K562 (cell line): ENCODE measurements at regions not wholly inside any gene's neighbourhood (a gene's known extent, or its start where the extent isn't known, plus 50 kb on each side); places are given as distances from the start of the nearest gene placed in this dataset.

Source experiments
- BRF1 ChIP-seq: IDR thresholded peaks from 3 replicates; pipeline ENCODE4 v1.6.1; 2011; ENCODE audit warnings: borderline replicate concordance, mild to moderate bottlenecking; ENCODE audit not compliant: insufficient read length; ENCODE audit errors: extremely low read depth
- EZH2 ChIP-seq: IDR thresholded peaks from 2 replicates; pipeline ENCODE4 v1.6.1; 2012; ENCODE audit warnings: low read depth, mild to moderate bottlenecking, inconsistent platforms, low read length, borderline replicate concordance
- NRF1 ChIP-seq, 2 experiments: fragments of 450-650 bp; IDR thresholded peaks in 1 of 2; conservative IDR thresholded peaks in 1 of 2; 2 replicates each; pipeline ENCODE4 v1.6.1; 2014; ENCODE audit warnings: mild to moderate bottlenecking in 2 of 2
- POLR2AphosphoS5 ChIP-seq: IDR thresholded peaks from 2 replicates; pipeline ENCODE4 v1.6.1; 2011; ENCODE audit warnings: mild to moderate bottlenecking, low read depth, low read length, moderate library complexity; ENCODE audit not compliant: control insufficient read depth, insufficient read depth
- SETDB1 ChIP-seq: IDR thresholded peaks from one replicate; pipeline ENCODE4 v1.6.1; 2012; ENCODE audit warnings: low read length, control low read depth, inconsistent platforms
- ZEB2 ChIP-seq: fragments of 450-650 bp; IDR thresholded peaks from 2 replicates; pipeline ENCODE4 v1.6.1; 2016
- ZKSCAN8 ChIP-seq: fragments of 200-800 bp; sonication (Bioruptor generic); IDR thresholded peaks from 2 replicates; pipeline ENCODE4 v1.6.1; 2016; ENCODE audit warnings: missing genetic modification characterization, missing compliant biosample characterization
- TF ChIP-seq, protein P1 (sequence below): sonication (generic); formaldehyde crosslinking; IDR thresholded peaks from 2 replicates; pipeline ENCODE4 v1.9.0; 2022; ENCODE audit warnings: mild to moderate bottlenecking, missing genetic modification reagents
- TF ChIP-seq, protein P2 (sequence below), 3 experiments: IDR thresholded peaks in 2 of 3; conservative IDR thresholded peaks in 1 of 3; 2 replicates each; pipeline ENCODE4 v1.5.1; 2011 to 2012; ENCODE audit warnings: low read length in 3 of 3, mild to moderate bottlenecking in 3 of 3, control low read depth in 2 of 3, improper control_type of control experiment in 1 of 3, inconsistent platforms in 1 of 3, low read depth in 1 of 3, mixed read lengths in 1 of 3, moderate library complexity in 1 of 3; ENCODE audit not compliant: insufficient read depth in 2 of 3
- TF ChIP-seq, protein P3 (sequence below): fragments of 450-650 bp; formaldehyde crosslinking; IDR thresholded peaks from 2 replicates; pipeline ENCODE4 v1.4.0; 2020; ENCODE audit warnings: mild to moderate bottlenecking, moderate library complexity

DNA sequence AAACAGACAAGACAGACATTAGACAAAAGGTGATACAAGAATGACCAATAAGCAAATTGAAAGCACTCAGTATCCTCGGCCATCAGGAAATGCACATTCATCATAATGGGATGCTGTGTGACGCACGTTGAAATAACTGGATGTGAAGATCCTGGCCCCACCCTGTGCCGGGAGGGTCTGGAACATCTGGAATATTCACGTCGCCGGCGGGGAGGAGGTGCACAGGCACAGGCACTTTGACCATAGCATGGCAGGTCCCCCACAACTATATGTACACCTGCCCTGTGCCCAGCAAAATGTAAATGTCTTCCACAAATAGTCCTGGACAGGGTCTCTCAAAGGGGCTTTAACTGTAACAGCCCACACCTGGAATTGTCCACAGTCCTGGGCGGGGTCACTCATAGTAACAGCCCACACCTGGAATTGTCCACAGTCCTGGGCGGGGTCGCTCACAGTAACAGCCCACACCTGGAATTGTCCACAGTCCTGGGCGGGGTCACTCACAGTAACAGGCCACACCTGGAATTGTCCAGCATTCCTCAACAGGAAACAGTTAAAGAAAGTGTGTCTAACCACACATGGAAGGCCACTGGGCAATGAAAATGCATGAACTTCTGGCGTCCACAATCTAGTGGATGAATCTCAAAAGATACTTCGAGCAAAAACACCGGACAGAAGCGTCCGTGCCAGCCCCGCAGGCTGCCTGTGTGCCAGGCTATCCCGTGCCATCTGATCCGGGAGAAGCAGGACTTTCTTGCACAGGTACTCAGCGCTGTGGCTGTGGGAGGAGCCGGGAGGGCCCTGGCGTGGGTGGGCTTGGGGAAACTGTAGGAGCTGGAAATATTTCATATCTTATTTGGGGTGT, 113.4 kb downstream of the RTP5 start:
- TF ChIP-seq SETDB1 (no peak), ZEB2 (no peak), ZKSCAN8 (CRISPR knock-in tag) (no peak), POLR2AphosphoS5 (no peak), BRF1 (no peak), NRF1 (conservative IDR thresholded peaks at IDR 0.05 in 1 of 2, IDR thresholded peaks at IDR 0.05 in 1 of 2) (no peak), EZH2 (no peak)
- TF ChIP-seq, protein P1, sequence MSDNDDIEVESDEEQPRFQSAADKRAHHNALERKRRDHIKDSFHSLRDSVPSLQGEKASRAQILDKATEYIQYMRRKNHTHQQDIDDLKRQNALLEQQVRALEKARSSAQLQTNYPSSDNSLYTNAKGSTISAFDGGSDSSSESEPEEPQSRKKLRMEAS: no peak
- TF ChIP-seq, protein P2, sequence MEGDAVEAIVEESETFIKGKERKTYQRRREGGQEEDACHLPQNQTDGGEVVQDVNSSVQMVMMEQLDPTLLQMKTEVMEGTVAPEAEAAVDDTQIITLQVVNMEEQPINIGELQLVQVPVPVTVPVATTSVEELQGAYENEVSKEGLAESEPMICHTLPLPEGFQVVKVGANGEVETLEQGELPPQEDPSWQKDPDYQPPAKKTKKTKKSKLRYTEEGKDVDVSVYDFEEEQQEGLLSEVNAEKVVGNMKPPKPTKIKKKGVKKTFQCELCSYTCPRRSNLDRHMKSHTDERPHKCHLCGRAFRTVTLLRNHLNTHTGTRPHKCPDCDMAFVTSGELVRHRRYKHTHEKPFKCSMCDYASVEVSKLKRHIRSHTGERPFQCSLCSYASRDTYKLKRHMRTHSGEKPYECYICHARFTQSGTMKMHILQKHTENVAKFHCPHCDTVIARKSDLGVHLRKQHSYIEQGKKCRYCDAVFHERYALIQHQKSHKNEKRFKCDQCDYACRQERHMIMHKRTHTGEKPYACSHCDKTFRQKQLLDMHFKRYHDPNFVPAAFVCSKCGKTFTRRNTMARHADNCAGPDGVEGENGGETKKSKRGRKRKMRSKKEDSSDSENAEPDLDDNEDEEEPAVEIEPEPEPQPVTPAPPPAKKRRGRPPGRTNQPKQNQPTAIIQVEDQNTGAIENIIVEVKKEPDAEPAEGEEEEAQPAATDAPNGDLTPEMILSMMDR (IDR thresholded peaks at IDR 0.05 in 2 of 3, conservative IDR thresholded peaks at IDR 0.05 in 1 of 3; ENCODE audit: insufficient read depth in 2 of 3, low read depth in 1 of 3, low read length in 3 of 3): no peak
- TF ChIP-seq, protein P3, sequence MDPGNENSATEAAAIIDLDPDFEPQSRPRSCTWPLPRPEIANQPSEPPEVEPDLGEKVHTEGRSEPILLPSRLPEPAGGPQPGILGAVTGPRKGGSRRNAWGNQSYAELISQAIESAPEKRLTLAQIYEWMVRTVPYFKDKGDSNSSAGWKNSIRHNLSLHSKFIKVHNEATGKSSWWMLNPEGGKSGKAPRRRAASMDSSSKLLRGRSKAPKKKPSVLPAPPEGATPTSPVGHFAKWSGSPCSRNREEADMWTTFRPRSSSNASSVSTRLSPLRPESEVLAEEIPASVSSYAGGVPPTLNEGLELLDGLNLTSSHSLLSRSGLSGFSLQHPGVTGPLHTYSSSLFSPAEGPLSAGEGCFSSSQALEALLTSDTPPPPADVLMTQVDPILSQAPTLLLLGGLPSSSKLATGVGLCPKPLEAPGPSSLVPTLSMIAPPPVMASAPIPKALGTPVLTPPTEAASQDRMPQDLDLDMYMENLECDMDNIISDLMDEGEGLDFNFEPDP: no peak
